SK-N-SH treated with all-trans-retinoic acid at 6 μM for 48 hours (cell line): ENCODE measurements at regions not wholly inside any gene's neighbourhood (a gene's known extent, or its start where the extent isn't known, plus 50 kb on each side); places are given as distances from the start of the nearest gene placed in this dataset.

Source experiments
- ATAC-seq: fragments of 200-7000 bp; cut with Tn5 transposase; 3 replicates; pipeline ENCODE4 v1.9.1; 2020; ENCODE audit warnings: mild to moderate bottlenecking, moderate library complexity
- ARNTL ChIP-seq: fragments of 450-650 bp; formaldehyde crosslinking; IDR thresholded peaks from 2 replicates; pipeline ENCODE4 v1.5.0; 2020; ENCODE audit warnings: low read depth, mild to moderate bottlenecking, moderate library complexity, borderline replicate concordance
- BACH2 ChIP-seq: fragments of 250-450 bp; sonication (Bioruptor Pico); IDR thresholded peaks from 2 replicates; pipeline ENCODE4 v1.9.0; 2021; ENCODE audit warnings: mild to moderate bottlenecking, borderline replicate concordance
- CSDC2 ChIP-seq: fragments of 250-450 bp; sonication (Bioruptor Pico); IDR thresholded peaks from 2 replicates; pipeline ENCODE4 v1.5.0; 2020; ENCODE audit warnings: mild to moderate bottlenecking, moderate library complexity
- ESRRG ChIP-seq: fragments of 250-450 bp; sonication (Bioruptor Pico); IDR thresholded peaks from 2 replicates; pipeline ENCODE4 v1.6.1; 2021; ENCODE audit warnings: mild to moderate bottlenecking
- GLIS3 ChIP-seq: fragments of 250-450 bp; sonication (Bioruptor Pico); IDR thresholded peaks from 2 replicates; pipeline ENCODE4 v1.5.0; 2020; ENCODE audit warnings: mild to moderate bottlenecking, moderate library complexity
- ISL1 ChIP-seq: fragments of 250-450 bp; sonication (Bioruptor Pico); IDR thresholded peaks from 2 replicates; pipeline ENCODE4 v2.1.2; 2022; ENCODE audit warnings: mild to moderate bottlenecking, moderate library complexity
- OSR1 ChIP-seq: fragments of 250-450 bp; sonication (Bioruptor Pico); IDR thresholded peaks from 2 replicates; pipeline ENCODE4 v1.8.0; 2022; ENCODE audit warnings: moderate library complexity, mild to moderate bottlenecking, inconsistent platforms
- PATZ1 ChIP-seq: fragments of 250-450 bp; sonication (Bioruptor Pico); IDR thresholded peaks from 2 replicates; pipeline ENCODE4 v1.8.0; 2020; ENCODE audit warnings: mild to moderate bottlenecking, moderate library complexity, borderline replicate concordance
- POU6F1 ChIP-seq: fragments of 250-450 bp; sonication (Bioruptor Pico); IDR thresholded peaks from 2 replicates; pipeline ENCODE4 v1.8.0; 2021; ENCODE audit warnings: low read depth, mild to moderate bottlenecking, moderate library complexity, borderline replicate concordance
- PPARA ChIP-seq: fragments of 250-450 bp; sonication (Bioruptor Pico); IDR thresholded peaks from 2 replicates; pipeline ENCODE4 v1.5.0; 2020; ENCODE audit warnings: mild to moderate bottlenecking, borderline replicate concordance
- RARB ChIP-seq: fragments of 250-450 bp; sonication (Bioruptor Pico); IDR thresholded peaks from 2 replicates; pipeline ENCODE4 v1.8.0; 2021; ENCODE audit warnings: mild to moderate bottlenecking, moderate library complexity
- SNAI2 ChIP-seq: fragments of 250-450 bp; sonication (Bioruptor Pico); IDR thresholded peaks from 2 replicates; pipeline ENCODE4 v1.5.0; 2020; ENCODE audit warnings: mild to moderate bottlenecking, moderate library complexity
- TCF4 ChIP-seq: fragments of 250-450 bp; sonication (Bioruptor Pico); IDR thresholded peaks from 2 replicates; pipeline ENCODE4 v1.8.0; 2021; ENCODE audit warnings: mild to moderate bottlenecking, moderate library complexity, borderline replicate concordance
- TOX ChIP-seq: fragments of 250-450 bp; sonication (Bioruptor Pico); IDR thresholded peaks from 2 replicates; pipeline ENCODE4 v1.8.0; 2021; ENCODE audit warnings: mild to moderate bottlenecking, moderate library complexity, borderline replicate concordance
- ZC3H10 ChIP-seq: fragments of 250-450 bp; sonication (Bioruptor Pico); IDR thresholded peaks from 2 replicates; pipeline ENCODE4 v1.5.1; 2021; ENCODE audit warnings: mild to moderate bottlenecking, moderate library complexity
- ZFP3 ChIP-seq: fragments of 250-450 bp; sonication (Bioruptor Pico); IDR thresholded peaks from 2 replicates; pipeline ENCODE4 v1.5.0; 2020; ENCODE audit warnings: mild to moderate bottlenecking, moderate library complexity
- ZFP30 ChIP-seq: fragments of 450-650 bp; formaldehyde crosslinking; IDR thresholded peaks from 2 replicates; pipeline ENCODE4 v1.5.0; 2022; ENCODE audit warnings: mild to moderate bottlenecking, moderate library complexity
- ZNF565 ChIP-seq: fragments of 450-650 bp; formaldehyde crosslinking; conservative IDR thresholded peaks from 2 replicates; pipeline ENCODE4 v1.5.0; 2020; ENCODE audit warnings: low read depth, mild to moderate bottlenecking, moderate library complexity
- ZNF70 ChIP-seq: fragments of 450-650 bp; formaldehyde crosslinking; IDR thresholded peaks from 2 replicates; pipeline ENCODE4 v1.5.0; 2020; ENCODE audit warnings: mild to moderate bottlenecking, moderate library complexity
- ZNF8 ChIP-seq: fragments of 450-650 bp; formaldehyde crosslinking; IDR thresholded peaks from 2 replicates; pipeline ENCODE4 v1.5.0; 2020; ENCODE audit warnings: mild to moderate bottlenecking, moderate library complexity
- TF ChIP-seq, protein P1 (sequence below): fragments of 250-450 bp; sonication (Bioruptor Pico); IDR thresholded peaks from 2 replicates; pipeline ENCODE4 v1.5.1; 2020; ENCODE audit warnings: low read depth, mild to moderate bottlenecking, moderate library complexity
- TF ChIP-seq, protein P2 (sequence below): fragments of 250-450 bp; sonication (Bioruptor Pico); IDR thresholded peaks from 2 replicates; pipeline ENCODE4 v1.5.1; 2021; ENCODE audit warnings: mild to moderate bottlenecking, moderate library complexity
- TF ChIP-seq, protein P3 (sequence below): fragments of 250-450 bp; sonication (Bioruptor Pico); IDR thresholded peaks from 2 replicates; pipeline ENCODE4 v1.5.0; 2020; ENCODE audit warnings: mild to moderate bottlenecking, moderate library complexity

DNA sequence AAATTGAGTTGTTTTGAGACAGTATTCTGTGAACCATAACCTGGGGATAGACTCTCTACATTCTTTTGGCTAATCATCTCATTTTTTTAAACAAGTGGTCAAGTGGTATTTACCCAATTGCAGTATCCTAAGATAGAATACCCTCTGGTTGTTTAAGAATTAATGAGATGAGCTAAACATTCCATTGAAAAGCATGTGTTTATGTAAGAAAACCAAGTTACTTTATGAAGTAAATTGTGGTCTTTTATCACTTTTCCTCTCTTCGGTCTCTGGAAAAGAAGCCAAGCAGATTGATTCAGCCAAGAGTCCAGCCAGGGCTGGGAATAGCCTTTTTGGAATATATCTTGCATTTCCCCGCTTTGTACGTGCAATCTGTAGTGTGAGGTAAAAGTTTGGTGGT lies 185.7 kb upstream of the TOPAZ1 start:
- ATAC-seq: no peak
- no peak for TF ChIP-seq SNAI2
- TF ChIP-seq PPARA (CRISPR knock-in tag): no peak
- no peak for TF ChIP-seq CSDC2
- TF ChIP-seq BACH2 (CRISPR knock-in tag): no peak
- TF ChIP-seq ZNF70 (CRISPR knock-in tag): no peak
- TF ChIP-seq ZFP30 (CRISPR knock-in tag): no peak
- TF ChIP-seq ARNTL (CRISPR knock-in tag): no peak
- no peak for TF ChIP-seq GLIS3 (CRISPR knock-in tag)
- no peak for TF ChIP-seq PATZ1 (CRISPR knock-in tag)
- no peak for TF ChIP-seq ZC3H10 (CRISPR knock-in tag)
- TF ChIP-seq ZNF8 (CRISPR knock-in tag): no peak
- no peak for TF ChIP-seq POU6F1 (CRISPR knock-in tag)
- TF ChIP-seq TOX: no peak
- no peak for TF ChIP-seq ISL1 (CRISPR knock-in tag)
- no peak for TF ChIP-seq ZFP3
- TF ChIP-seq OSR1 (CRISPR knock-in tag): no peak
- TF ChIP-seq, protein P1, sequence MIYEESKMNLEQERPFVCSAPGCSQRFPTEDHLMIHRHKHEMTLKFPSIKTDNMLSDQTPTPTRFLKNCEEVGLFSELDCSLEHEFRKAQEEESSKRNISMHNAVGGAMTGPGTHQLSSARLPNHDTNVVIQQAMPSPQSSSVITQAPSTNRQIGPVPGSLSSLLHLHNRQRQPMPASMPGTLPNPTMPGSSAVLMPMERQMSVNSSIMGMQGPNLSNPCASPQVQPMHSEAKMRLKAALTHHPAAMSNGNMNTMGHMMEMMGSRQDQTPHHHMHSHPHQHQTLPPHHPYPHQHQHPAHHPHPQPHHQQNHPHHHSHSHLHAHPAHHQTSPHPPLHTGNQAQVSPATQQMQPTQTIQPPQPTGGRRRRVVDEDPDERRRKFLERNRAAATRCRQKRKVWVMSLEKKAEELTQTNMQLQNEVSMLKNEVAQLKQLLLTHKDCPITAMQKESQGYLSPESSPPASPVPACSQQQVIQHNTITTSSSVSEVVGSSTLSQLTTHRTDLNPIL (CRISPR knock-in tag): no peak
- TF ChIP-seq, protein P2, sequence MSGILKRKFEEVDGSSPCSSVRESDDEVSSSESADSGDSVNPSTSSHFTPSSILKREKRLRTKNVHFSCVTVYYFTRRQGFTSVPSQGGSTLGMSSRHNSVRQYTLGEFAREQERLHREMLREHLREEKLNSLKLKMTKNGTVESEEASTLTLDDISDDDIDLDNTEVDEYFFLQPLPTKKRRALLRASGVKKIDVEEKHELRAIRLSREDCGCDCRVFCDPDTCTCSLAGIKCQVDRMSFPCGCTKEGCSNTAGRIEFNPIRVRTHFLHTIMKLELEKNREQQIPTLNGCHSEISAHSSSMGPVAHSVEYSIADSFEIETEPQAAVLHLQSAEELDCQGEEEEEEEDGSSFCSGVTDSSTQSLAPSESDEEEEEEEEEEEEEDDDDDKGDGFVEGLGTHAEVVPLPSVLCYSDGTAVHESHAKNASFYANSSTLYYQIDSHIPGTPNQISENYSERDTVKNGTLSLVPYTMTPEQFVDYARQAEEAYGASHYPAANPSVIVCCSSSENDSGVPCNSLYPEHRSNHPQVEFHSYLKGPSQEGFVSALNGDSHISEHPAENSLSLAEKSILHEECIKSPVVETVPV: no peak
- no peak for TF ChIP-seq TCF4 (CRISPR knock-in tag)
- TF ChIP-seq, all 23 proteins: peak for 0

DNA sequence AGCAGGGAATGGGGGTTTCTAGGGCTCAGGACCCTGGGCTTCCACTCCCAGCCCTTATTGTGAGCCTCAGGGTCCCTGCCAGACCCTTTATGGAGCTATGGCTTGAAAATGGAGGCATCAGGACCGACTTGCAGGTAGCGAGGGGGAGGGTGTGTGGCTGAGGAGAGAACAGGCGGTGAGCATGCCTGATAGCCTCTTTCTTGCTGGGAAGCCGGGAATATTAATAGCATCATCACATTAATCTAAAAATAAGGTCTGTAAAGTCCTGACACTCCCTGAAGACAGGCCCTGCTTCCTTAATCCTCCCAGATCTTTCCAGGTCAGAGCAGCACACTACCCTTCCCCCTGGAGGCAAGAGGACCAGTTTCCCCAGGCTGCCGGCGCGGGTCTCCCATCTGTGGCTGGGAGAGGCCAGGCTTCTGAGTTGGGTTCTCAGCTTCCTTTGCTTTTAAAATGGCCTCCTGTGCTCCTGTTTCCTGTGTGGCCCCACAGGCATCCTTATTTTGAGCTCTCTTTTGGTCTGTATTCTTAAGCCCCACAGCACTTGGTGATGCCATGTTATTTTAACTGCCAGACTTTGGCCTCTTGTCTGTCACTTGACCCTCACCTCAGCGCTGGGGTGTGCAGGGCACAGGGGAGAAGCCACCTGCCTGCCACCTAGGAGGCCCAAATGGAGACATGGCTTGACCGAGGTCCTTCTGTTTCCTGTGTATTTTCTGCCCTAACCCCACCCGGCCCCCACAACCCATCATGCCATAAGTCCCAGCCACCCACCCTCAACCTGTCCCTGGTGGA lies 185.0 kb upstream of the TOPAZ1 start:
- ATAC-seq: no peak
- TF ChIP-seq ISL1 (CRISPR knock-in tag) (no peak), RARB (no peak), ZFP30 (CRISPR knock-in tag) (no peak), SNAI2 (no peak)
- TF ChIP-seq, all 23 proteins: peak for 0

DNA sequence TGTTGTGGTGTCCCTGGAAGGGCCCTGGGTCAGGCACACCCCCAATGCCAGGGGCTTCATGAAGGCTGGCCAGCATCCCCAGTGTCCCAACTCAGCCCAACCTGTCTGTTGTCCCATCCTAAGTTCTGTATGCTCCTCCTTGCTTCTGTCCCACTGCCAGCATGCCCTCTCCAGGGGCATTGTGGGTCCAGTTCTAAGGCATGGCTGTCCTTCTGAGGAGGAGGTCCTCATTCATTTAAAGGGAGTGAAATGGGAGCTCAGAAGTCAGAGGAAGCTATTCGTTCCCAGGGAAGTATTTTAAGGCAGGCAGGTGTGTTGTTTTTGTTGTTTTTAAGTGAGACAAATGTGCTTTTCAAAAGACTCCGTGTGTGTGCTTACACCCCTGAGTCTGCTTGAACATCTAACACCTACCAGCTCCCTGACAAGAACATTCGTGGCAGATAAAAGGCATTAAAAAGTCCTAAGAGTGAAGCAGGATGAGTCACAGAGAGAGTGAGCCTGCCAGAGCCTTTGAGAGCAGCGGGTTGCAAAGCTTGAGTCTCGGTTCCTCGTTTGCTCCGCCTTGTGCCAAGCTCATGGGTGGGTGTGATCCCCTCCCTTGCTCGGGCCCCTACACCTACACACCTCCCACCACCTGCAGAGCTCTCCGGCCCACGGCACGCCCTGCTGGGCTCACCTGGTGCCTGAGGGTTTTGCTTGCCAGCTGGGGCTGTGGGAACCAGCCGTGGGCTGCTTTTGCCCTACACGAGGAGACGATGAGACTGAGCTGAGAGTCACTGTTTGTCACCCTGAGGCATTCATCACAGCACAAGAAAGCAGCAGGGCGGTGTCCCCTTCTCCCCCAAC lies 183.4 kb upstream of the TOPAZ1 start:
- ATAC-seq: peak; percentile 94
- TF ChIP-seq, protein P3, sequence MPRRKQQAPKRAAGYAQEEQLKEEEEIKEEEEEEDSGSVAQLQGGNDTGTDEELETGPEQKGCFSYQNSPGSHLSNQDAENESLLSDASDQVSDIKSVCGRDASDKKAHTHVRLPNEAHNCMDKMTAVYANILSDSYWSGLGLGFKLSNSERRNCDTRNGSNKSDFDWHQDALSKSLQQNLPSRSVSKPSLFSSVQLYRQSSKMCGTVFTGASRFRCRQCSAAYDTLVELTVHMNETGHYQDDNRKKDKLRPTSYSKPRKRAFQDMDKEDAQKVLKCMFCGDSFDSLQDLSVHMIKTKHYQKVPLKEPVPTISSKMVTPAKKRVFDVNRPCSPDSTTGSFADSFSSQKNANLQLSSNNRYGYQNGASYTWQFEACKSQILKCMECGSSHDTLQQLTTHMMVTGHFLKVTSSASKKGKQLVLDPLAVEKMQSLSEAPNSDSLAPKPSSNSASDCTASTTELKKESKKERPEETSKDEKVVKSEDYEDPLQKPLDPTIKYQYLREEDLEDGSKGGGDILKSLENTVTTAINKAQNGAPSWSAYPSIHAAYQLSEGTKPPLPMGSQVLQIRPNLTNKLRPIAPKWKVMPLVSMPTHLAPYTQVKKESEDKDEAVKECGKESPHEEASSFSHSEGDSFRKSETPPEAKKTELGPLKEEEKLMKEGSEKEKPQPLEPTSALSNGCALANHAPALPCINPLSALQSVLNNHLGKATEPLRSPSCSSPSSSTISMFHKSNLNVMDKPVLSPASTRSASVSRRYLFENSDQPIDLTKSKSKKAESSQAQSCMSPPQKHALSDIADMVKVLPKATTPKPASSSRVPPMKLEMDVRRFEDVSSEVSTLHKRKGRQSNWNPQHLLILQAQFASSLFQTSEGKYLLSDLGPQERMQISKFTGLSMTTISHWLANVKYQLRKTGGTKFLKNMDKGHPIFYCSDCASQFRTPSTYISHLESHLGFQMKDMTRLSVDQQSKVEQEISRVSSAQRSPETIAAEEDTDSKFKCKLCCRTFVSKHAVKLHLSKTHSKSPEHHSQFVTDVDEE: no peak
- TF ChIP-seq ZFP3 (no peak), TCF4 (CRISPR knock-in tag) (no peak), ESRRG (no peak), RARB (no peak), ZNF8 (CRISPR knock-in tag) (no peak), GLIS3 (CRISPR knock-in tag) (no peak), SNAI2 (no peak), TOX (no peak), ZNF565 (no peak), POU6F1 (CRISPR knock-in tag) (no peak), PPARA (CRISPR knock-in tag) (no peak)
- TF ChIP-seq, protein P2: no peak
